NB4 (cell line): ENCODE measurements at regions not wholly inside any gene's neighbourhood (a gene's known extent, or its start where the extent isn't known, plus 50 kb on each side); places are given as distances from the start of the nearest gene placed in this dataset.

ENCODE experiments used
- DNase-seq: peaks from one replicate; pipeline ENCODE4 v3.0.0; 2010; ENCODE audit warnings: low read depth
- H3K4me3 ChIP-seq: one replicate; pipeline ENCODE4 v1.5.1; 2011; ENCODE audit warnings: mild to moderate bottlenecking, low read depth, low read length, moderate library complexity
- CTCF ChIP-seq: IDR thresholded peaks from one replicate; pipeline ENCODE4 v1.5.1; 2012; ENCODE audit warnings: low read depth, low read length
- MYC ChIP-seq: IDR thresholded peaks from 2 replicates; pipeline ENCODE4 v1.6.1; 2011; ENCODE audit warnings: low read depth, low read length
- POLR2A ChIP-seq: IDR thresholded peaks from 2 replicates; pipeline ENCODE4 v1.6.1; 2011; ENCODE audit warnings: mild to moderate bottlenecking; ENCODE audit not compliant: insufficient read length; ENCODE audit errors: extremely low read depth
- TF ChIP-seq, protein P1 (sequence below): IDR thresholded peaks from 2 replicates; pipeline ENCODE4 v1.6.1; 2011; ENCODE audit warnings: low read depth, low read length

DNA sequence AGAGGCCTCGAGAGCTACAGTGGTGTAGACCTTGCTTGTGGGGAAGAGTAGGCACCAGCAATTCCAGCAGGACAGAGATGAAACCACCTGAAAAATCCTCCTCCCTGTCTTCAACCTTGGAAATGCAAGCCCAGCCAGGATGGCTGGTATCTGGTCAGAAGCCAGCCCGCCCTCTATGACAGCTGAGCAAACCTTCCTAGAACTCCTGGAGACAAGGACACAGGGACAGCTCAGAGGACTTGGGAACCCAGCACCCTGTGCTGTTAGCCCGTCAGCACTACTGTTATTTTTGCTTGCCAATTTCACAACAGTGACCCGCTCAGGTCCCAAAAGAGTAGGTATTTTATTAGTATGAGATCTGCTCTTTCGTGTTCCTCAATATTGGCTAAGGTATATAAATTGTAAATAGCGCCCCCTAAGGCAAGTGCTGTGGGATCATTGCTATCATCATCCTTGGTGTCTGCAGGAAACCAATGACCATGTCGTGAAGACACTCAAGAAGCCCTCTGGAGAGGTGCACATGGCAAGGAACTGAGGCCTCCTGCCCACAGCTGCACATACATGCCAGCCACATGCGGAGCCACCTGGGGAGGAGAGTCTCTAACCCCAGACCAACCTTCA is 156.5 kb upstream of the CHST15 start:
- peak; percentile 53 for TF ChIP-seq CTCF
- TF ChIP-seq MYC: no peak
- DNase-seq: peak; percentile 33
- H3K4me3 ChIP-seq: no peak overlapping the region

DNA sequence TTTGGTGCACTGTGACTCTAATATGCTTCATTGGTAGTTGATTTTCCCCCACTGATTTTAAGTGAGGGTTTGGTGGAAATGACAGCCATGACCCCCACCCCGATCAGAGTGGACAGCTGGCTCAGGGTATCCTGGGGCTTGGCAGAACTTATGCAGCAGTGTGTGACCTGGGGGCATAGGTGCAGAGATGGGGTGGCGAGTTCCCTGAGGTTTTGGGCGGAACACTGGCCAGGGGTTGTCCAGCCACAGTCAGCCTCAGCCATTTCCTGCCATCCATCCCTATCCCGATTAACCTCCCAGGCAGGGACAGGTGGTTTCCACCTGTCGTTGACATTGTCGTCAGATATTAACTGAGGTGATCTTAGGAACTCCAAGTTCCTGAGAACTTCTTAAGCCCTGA is 155.8 kb upstream of the CHST15 start:
- TF ChIP-seq CTCF (no peak), POLR2A (no peak), MYC (no peak)
- TF ChIP-seq, protein P1, sequence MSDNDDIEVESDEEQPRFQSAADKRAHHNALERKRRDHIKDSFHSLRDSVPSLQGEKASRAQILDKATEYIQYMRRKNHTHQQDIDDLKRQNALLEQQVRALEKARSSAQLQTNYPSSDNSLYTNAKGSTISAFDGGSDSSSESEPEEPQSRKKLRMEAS: no peak
- no peak overlapping the region for H3K4me3 ChIP-seq
- DNase-seq: no peak

DNA sequence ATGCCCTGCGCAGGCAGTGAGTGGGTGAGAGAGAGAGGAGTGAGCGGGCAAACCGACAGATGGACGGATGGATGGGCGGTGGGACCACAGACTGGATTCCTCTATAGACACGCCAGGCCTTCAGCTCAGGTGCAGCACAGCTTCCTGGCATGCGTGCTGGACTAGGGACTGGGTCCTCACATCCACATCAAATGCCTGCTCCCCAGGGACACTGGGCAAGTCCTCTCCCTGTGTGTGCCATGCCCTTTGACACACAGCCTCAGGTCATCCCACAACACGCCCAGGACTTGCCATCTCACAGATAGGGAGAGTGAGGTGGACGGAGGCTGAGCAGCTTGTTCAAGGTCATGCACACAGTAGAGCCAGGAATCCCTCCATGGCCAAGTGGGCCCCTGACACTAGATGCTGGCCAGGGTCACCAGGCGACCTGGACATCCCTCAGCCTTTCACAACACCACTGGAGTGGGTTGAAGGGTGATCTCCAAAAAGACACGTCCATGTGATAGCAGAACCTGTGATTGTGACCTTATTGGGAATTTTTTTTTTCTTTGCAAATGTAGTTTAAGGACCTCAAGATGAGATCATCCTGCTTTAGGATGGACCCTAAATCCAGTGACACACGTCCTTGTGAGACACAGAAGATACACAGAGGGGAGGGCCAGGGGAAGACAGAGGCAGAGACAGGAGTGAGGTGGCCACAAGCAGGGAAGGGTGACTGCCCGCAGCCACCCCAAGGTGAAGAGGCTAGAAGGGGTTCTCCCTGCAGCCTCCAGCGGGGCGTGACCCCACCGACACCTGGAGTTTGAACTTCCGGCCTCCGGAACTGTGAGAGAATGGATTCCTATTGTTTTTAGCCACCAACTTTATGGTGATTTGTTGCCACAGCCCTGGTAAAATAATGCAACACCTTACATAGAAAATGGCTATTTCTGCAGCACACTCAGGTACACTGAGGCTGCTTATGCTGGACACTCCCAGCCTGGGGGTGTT is 155.0 kb upstream of the CHST15 start:
- TF ChIP-seq POLR2A: no peak
- TF ChIP-seq, protein P1: no peak
- TF ChIP-seq CTCF: no peak
- no peak for TF ChIP-seq MYC
- no peak for DNase-seq
- H3K4me3 ChIP-seq: no peak overlapping the region

GRCh38 chr10:124245806-124246440 is 152.5 kb upstream of the CHST15 start:
- no peak for DNase-seq
- no peak overlapping the region for H3K4me3 ChIP-seq
- TF ChIP-seq CTCF (no peak), POLR2A (no peak), MYC (no peak)
- TF ChIP-seq, protein P1: no peak

DNA sequence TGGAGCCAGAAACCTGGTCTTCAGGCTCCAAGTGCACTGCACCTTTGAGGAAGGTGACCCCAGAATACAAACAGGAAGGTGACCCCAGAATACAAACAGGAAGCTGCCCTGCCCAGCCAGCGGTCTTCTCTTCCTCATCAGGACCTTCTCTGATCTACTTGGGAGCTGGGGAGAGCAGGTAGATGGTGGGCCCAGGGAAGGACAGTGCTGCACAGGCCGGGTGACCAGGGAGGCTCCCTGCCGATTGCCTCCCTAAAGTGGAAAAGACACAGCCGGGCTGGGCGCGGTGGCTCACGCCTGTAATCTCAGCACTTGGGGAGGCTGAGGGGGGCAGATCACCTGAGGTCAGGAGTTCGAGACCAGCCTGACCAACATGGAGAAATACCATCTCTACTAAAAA is 151.8 kb upstream of the CHST15 start:
- no peak for DNase-seq
- TF ChIP-seq POLR2A: no peak
- TF ChIP-seq, protein P1: no peak
- no peak for TF ChIP-seq CTCF
- TF ChIP-seq MYC: no peak
- H3K4me3 ChIP-seq: no peak overlapping the region
